ENCODE measurements at regions not wholly inside any gene's neighbourhood (a gene's known extent, or its start where the extent isn't known, plus 50 kb on each side); places are given as distances from the start of the nearest gene placed in this dataset.

GRCh38 chr1:38375035-38375434 lies 328.4 kb upstream of the POU3F1 start:
- no peak for TF ChIP-seq CTCF (IDR thresholded peaks at IDR 0.05)
- no peak for TF ChIP-seq POLR2A (IDR thresholded peaks at IDR 0.05)
- no peak for TF ChIP-seq EP300 (IDR thresholded peaks at IDR 0.05)
- WGBS, 2 donors = 50 to 69% methylated on average over 1 of the region's 1 CpG
- Histone ChIP-seq H3K36me3 (no peaks in the 10 kb centered on the region), H3K4me1 (no peaks in the 10 kb centered on the region), H3K27ac (no peak overlapping the region), H3K27me3 (no peaks in the 10 kb centered on the region), H3K4me3 (no peak overlapping the region), H3K9me3 (peaks cover 0 to 14% (median 0%) of the 10 kb centered on the region in 4 donors)
- no peak for DNase-seq (ENCODE audit: low spot score in 2 of 2)

GRCh38 chr1:38371505-38371844 lies 324.9 kb upstream of the POU3F1 start:
- Histone ChIP-seq H3K27me3 (no peaks in the 10 kb centered on the region), H3K36me3 (no peaks in the 10 kb centered on the region), H3K9me3 (peaks cover 0 to 14% (median 0%) of the 10 kb centered on the region in 4 donors), H3K27ac (no peak overlapping the region), H3K4me1 (no peaks in the 10 kb centered on the region), H3K4me3 (no peak overlapping the region)
- TF ChIP-seq CTCF (IDR thresholded peaks at IDR 0.05) (no peak), POLR2A (IDR thresholded peaks at IDR 0.05) (no peak), EP300 (IDR thresholded peaks at IDR 0.05) (no peak)
- no peak for DNase-seq (ENCODE audit: low spot score in 2 of 2)
- 76 to 77% methylated on average over 1 of the region's 1 CpG for WGBS, 2 donors

GRCh38 chr1:38370716-38371504 lies 324.3 kb upstream of the POU3F1 start:
- Histone ChIP-seq H3K36me3 (no peaks in the 10 kb centered on the region), H3K4me1 (no peaks in the 10 kb centered on the region), H3K4me3 (no peak overlapping the region), H3K9me3 (peaks cover 0 to 14% (median 0%) of the 10 kb centered on the region in 4 donors), H3K27me3 (no peaks in the 10 kb centered on the region), H3K27ac (no peak overlapping the region)
- no peak for TF ChIP-seq POLR2A (IDR thresholded peaks at IDR 0.05)
- no peak for TF ChIP-seq EP300 (IDR thresholded peaks at IDR 0.05)
- TF ChIP-seq CTCF (IDR thresholded peaks at IDR 0.05) = no peak
- WGBS, 2 donors = 63 to 73% methylated on average over 14 of the region's 14 CpGs
- DNase-seq (ENCODE audit: low spot score in 2 of 2) = no peak

GRCh38 chr1:38365242-38365641 lies 318.6 kb upstream of the POU3F1 start:
- no peak overlapping the region for H3K4me3 ChIP-seq
- 56 to 64% methylated on average over 1 of the region's 1 CpG for WGBS, 2 donors
- TF ChIP-seq POLR2A (IDR thresholded peaks at IDR 0.05) = no peak
- no peak for TF ChIP-seq EP300 (IDR thresholded peaks at IDR 0.05)
- TF ChIP-seq CTCF (IDR thresholded peaks at IDR 0.05) = no peak
- H3K36me3 ChIP-seq = no peaks in the 10 kb centered on the region
- no peaks in the 10 kb centered on the region for H3K27me3 ChIP-seq
- H3K9me3 ChIP-seq = no peaks in the 10 kb centered on the region
- H3K4me1 ChIP-seq = no peaks in the 10 kb centered on the region
- DNase-seq (ENCODE audit: low spot score in 2 of 2) = no peak
- no peak overlapping the region for H3K27ac ChIP-seq

GRCh38 chr1:38361566-38361965 lies 315.0 kb upstream of the POU3F1 start:
- H3K27ac ChIP-seq = no peak overlapping the region
- no peaks in the 10 kb centered on the region for H3K27me3 ChIP-seq
- TF ChIP-seq POLR2A (IDR thresholded peaks at IDR 0.05) (no peak), EP300 (IDR thresholded peaks at IDR 0.05) (no peak), CTCF (IDR thresholded peaks at IDR 0.05) (no peak)
- no peak for DNase-seq (ENCODE audit: low spot score in 2 of 2)
- no peaks in the 10 kb centered on the region for H3K9me3 ChIP-seq
- no peak overlapping the region for H3K4me3 ChIP-seq
- 73 to 77% methylated on average over 6 of the region's 6 CpGs for WGBS, 2 donors
- no peaks in the 10 kb centered on the region for H3K4me1 ChIP-seq
- no peaks in the 10 kb centered on the region for H3K36me3 ChIP-seq
